SK-N-SH treated with all-trans-retinoic acid at 6 μM for 48 hours (cell line): ENCODE measurements at regions not wholly inside any gene's neighbourhood (a gene's known extent, or its start where the extent isn't known, plus 50 kb on each side); places are given as distances from the start of the nearest gene placed in this dataset.
A peak's percentile ranks its signal among the peaks of the same experiment; 100 is the strongest.

Experiments used
- ATAC-seq: fragments of 200-7000 bp; cut with Tn5 transposase; 3 replicates; pipeline ENCODE4 v1.9.1; 2020; ENCODE audit warnings: mild to moderate bottlenecking, moderate library complexity
- ARNTL ChIP-seq: fragments of 450-650 bp; formaldehyde crosslinking; IDR thresholded peaks from 2 replicates; pipeline ENCODE4 v1.5.0; 2020; ENCODE audit warnings: low read depth, mild to moderate bottlenecking, moderate library complexity, borderline replicate concordance
- BACH2 ChIP-seq: fragments of 250-450 bp; sonication (Bioruptor Pico); IDR thresholded peaks from 2 replicates; pipeline ENCODE4 v1.9.0; 2021; ENCODE audit warnings: mild to moderate bottlenecking, borderline replicate concordance
- CSDC2 ChIP-seq: fragments of 250-450 bp; sonication (Bioruptor Pico); IDR thresholded peaks from 2 replicates; pipeline ENCODE4 v1.5.0; 2020; ENCODE audit warnings: mild to moderate bottlenecking, moderate library complexity
- ESRRG ChIP-seq: fragments of 250-450 bp; sonication (Bioruptor Pico); IDR thresholded peaks from 2 replicates; pipeline ENCODE4 v1.6.1; 2021; ENCODE audit warnings: mild to moderate bottlenecking
- GLIS3 ChIP-seq: fragments of 250-450 bp; sonication (Bioruptor Pico); IDR thresholded peaks from 2 replicates; pipeline ENCODE4 v1.5.0; 2020; ENCODE audit warnings: mild to moderate bottlenecking, moderate library complexity
- ISL1 ChIP-seq: fragments of 250-450 bp; sonication (Bioruptor Pico); IDR thresholded peaks from 2 replicates; pipeline ENCODE4 v2.1.2; 2022; ENCODE audit warnings: mild to moderate bottlenecking, moderate library complexity
- OSR1 ChIP-seq: fragments of 250-450 bp; sonication (Bioruptor Pico); IDR thresholded peaks from 2 replicates; pipeline ENCODE4 v1.8.0; 2022; ENCODE audit warnings: moderate library complexity, mild to moderate bottlenecking, inconsistent platforms
- PATZ1 ChIP-seq: fragments of 250-450 bp; sonication (Bioruptor Pico); IDR thresholded peaks from 2 replicates; pipeline ENCODE4 v1.8.0; 2020; ENCODE audit warnings: mild to moderate bottlenecking, moderate library complexity, borderline replicate concordance
- PPARA ChIP-seq: fragments of 250-450 bp; sonication (Bioruptor Pico); IDR thresholded peaks from 2 replicates; pipeline ENCODE4 v1.5.0; 2020; ENCODE audit warnings: mild to moderate bottlenecking, borderline replicate concordance
- RARB ChIP-seq: fragments of 250-450 bp; sonication (Bioruptor Pico); IDR thresholded peaks from 2 replicates; pipeline ENCODE4 v1.8.0; 2021; ENCODE audit warnings: mild to moderate bottlenecking, moderate library complexity
- SNAI2 ChIP-seq: fragments of 250-450 bp; sonication (Bioruptor Pico); IDR thresholded peaks from 2 replicates; pipeline ENCODE4 v1.5.0; 2020; ENCODE audit warnings: mild to moderate bottlenecking, moderate library complexity
- TCF4 ChIP-seq: fragments of 250-450 bp; sonication (Bioruptor Pico); IDR thresholded peaks from 2 replicates; pipeline ENCODE4 v1.8.0; 2021; ENCODE audit warnings: mild to moderate bottlenecking, moderate library complexity, borderline replicate concordance
- TOX ChIP-seq: fragments of 250-450 bp; sonication (Bioruptor Pico); IDR thresholded peaks from 2 replicates; pipeline ENCODE4 v1.8.0; 2021; ENCODE audit warnings: mild to moderate bottlenecking, moderate library complexity, borderline replicate concordance
- ZC3H10 ChIP-seq: fragments of 250-450 bp; sonication (Bioruptor Pico); IDR thresholded peaks from 2 replicates; pipeline ENCODE4 v1.5.1; 2021; ENCODE audit warnings: mild to moderate bottlenecking, moderate library complexity
- ZFP3 ChIP-seq: fragments of 250-450 bp; sonication (Bioruptor Pico); IDR thresholded peaks from 2 replicates; pipeline ENCODE4 v1.5.0; 2020; ENCODE audit warnings: mild to moderate bottlenecking, moderate library complexity
- ZFP30 ChIP-seq: fragments of 450-650 bp; formaldehyde crosslinking; IDR thresholded peaks from 2 replicates; pipeline ENCODE4 v1.5.0; 2022; ENCODE audit warnings: mild to moderate bottlenecking, moderate library complexity
- ZNF565 ChIP-seq: fragments of 450-650 bp; formaldehyde crosslinking; conservative IDR thresholded peaks from 2 replicates; pipeline ENCODE4 v1.5.0; 2020; ENCODE audit warnings: low read depth, mild to moderate bottlenecking, moderate library complexity
- ZNF70 ChIP-seq: fragments of 450-650 bp; formaldehyde crosslinking; IDR thresholded peaks from 2 replicates; pipeline ENCODE4 v1.5.0; 2020; ENCODE audit warnings: mild to moderate bottlenecking, moderate library complexity
- TF ChIP-seq, protein P1 (sequence below): fragments of 250-450 bp; sonication (Bioruptor Pico); IDR thresholded peaks from 2 replicates; pipeline ENCODE4 v1.5.0; 2020; ENCODE audit warnings: mild to moderate bottlenecking, moderate library complexity
- TF ChIP-seq, protein P2 (sequence below): fragments of 250-450 bp; sonication (Bioruptor Pico); IDR thresholded peaks from 2 replicates; pipeline ENCODE4 v1.5.1; 2020; ENCODE audit warnings: low read depth, mild to moderate bottlenecking, moderate library complexity

- TF ChIP-seq ZNF70 (CRISPR knock-in tag) (no peak), ZFP3 (CRISPR knock-in tag) (no peak), PPARA (no peak), ISL1 (no peak), ZFP30 (CRISPR knock-in tag) (no peak), PATZ1 (no peak), TOX (CRISPR knock-in tag) (no peak), BACH2 (CRISPR knock-in tag) (no peak), RARB (no peak), CSDC2 (CRISPR knock-in tag) (no peak)
- TF ChIP-seq, protein P1, sequence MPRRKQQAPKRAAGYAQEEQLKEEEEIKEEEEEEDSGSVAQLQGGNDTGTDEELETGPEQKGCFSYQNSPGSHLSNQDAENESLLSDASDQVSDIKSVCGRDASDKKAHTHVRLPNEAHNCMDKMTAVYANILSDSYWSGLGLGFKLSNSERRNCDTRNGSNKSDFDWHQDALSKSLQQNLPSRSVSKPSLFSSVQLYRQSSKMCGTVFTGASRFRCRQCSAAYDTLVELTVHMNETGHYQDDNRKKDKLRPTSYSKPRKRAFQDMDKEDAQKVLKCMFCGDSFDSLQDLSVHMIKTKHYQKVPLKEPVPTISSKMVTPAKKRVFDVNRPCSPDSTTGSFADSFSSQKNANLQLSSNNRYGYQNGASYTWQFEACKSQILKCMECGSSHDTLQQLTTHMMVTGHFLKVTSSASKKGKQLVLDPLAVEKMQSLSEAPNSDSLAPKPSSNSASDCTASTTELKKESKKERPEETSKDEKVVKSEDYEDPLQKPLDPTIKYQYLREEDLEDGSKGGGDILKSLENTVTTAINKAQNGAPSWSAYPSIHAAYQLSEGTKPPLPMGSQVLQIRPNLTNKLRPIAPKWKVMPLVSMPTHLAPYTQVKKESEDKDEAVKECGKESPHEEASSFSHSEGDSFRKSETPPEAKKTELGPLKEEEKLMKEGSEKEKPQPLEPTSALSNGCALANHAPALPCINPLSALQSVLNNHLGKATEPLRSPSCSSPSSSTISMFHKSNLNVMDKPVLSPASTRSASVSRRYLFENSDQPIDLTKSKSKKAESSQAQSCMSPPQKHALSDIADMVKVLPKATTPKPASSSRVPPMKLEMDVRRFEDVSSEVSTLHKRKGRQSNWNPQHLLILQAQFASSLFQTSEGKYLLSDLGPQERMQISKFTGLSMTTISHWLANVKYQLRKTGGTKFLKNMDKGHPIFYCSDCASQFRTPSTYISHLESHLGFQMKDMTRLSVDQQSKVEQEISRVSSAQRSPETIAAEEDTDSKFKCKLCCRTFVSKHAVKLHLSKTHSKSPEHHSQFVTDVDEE: no peak
- no peak for ATAC-seq
Observed at GRCh38 chr4:165667969-165668368, 205.1 kb upstream of the TLL1 start.

DNA sequence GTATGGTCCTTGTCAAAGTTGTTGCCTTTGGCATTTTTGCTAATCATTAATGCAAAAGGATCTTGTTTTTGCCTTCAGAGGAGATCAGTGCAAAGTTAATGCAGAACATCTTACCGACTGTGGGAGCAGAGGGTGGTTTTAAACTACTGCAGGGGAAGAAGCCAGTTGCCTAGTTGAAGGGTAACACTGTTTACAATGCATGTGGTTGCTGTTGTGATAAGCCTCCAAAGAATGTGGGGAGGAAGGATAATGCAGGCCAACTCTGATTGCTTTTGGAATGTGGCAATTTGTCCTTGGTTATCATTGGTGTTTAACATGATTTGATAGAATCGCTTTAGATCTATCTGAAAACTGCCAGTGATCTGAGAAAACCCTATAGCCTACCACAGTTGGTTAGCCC lies 204.3 kb upstream of the TLL1 start:
- ATAC-seq: peak; percentile 80
- no peak for TF ChIP-seq ZFP30 (CRISPR knock-in tag)
- no peak for TF ChIP-seq CSDC2 (CRISPR knock-in tag)
- no peak for TF ChIP-seq ARNTL
- TF ChIP-seq BACH2 (CRISPR knock-in tag): no peak
- TF ChIP-seq ZC3H10 (CRISPR knock-in tag): no peak
- TF ChIP-seq SNAI2: no peak
- TF ChIP-seq PPARA: no peak
- TF ChIP-seq, protein P2, sequence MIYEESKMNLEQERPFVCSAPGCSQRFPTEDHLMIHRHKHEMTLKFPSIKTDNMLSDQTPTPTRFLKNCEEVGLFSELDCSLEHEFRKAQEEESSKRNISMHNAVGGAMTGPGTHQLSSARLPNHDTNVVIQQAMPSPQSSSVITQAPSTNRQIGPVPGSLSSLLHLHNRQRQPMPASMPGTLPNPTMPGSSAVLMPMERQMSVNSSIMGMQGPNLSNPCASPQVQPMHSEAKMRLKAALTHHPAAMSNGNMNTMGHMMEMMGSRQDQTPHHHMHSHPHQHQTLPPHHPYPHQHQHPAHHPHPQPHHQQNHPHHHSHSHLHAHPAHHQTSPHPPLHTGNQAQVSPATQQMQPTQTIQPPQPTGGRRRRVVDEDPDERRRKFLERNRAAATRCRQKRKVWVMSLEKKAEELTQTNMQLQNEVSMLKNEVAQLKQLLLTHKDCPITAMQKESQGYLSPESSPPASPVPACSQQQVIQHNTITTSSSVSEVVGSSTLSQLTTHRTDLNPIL (CRISPR knock-in tag): no peak
- TF ChIP-seq ISL1: no peak
- TF ChIP-seq RARB: no peak
- TF ChIP-seq, protein P1: no peak
- no peak for TF ChIP-seq ZFP3 (CRISPR knock-in tag)
- TF ChIP-seq ESRRG: no peak

DNA sequence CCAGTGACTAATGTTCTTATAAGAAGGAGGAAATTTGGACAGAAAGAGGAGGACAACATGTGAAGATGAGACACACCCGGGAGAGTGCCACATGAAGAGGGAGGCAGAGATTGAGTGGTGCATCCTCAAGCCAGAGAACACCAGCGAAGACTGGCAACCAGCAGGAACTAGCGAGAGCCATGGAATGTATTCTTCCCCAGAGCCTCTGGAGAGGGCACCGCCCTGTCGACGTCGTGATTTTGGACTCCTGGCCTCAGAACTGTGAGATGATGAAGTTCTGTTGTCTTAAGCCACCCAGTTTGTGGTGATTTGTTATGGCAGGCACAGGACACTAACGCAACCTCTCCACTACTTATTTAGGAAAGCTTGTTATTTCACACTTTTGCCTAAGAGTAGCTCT lies 196.0 kb upstream of the TLL1 start:
- no peak for ATAC-seq
- TF ChIP-seq OSR1 (CRISPR knock-in tag): no peak
- no peak for TF ChIP-seq BACH2 (CRISPR knock-in tag)
- no peak for TF ChIP-seq TOX (CRISPR knock-in tag)
- TF ChIP-seq, protein P1: no peak
- TF ChIP-seq RARB: no peak
- no peak for TF ChIP-seq GLIS3 (CRISPR knock-in tag)
- TF ChIP-seq PATZ1: no peak
- TF ChIP-seq ESRRG: no peak
- no peak for TF ChIP-seq ZFP30 (CRISPR knock-in tag)
- no peak for TF ChIP-seq TCF4 (CRISPR knock-in tag)
- no peak for TF ChIP-seq ZNF565 (CRISPR knock-in tag)
- no peak for TF ChIP-seq ZNF70 (CRISPR knock-in tag)
- TF ChIP-seq ZC3H10 (CRISPR knock-in tag): no peak
- no peak for TF ChIP-seq PPARA
- TF ChIP-seq ARNTL: no peak
- TF ChIP-seq CSDC2 (CRISPR knock-in tag): no peak
- TF ChIP-seq, protein P2 (CRISPR knock-in tag): no peak
